ENCODE measurements at regions not wholly inside any gene's neighbourhood (a gene's known extent, or its start where the extent isn't known, plus 50 kb on each side); places are given as distances from the start of the nearest gene placed in this dataset.

GRCh38 chr18:68354176-68354575 is 360.7 kb downstream of the TMX3 start (continued):
- TF ChIP-seq TBP (IDR thresholded peaks at IDR 0.05; ENCODE audit: low read depth, low read length) (no peak), NRF1 (IDR thresholded peaks at IDR 0.05; ENCODE audit: low read depth, low read length) (no peak), BACH1 (IDR thresholded peaks at IDR 0.05; ENCODE audit: low read length) (no peak), ZNF274 (IDR thresholded peaks at IDR 0.05; ENCODE audit: borderline replicate concordance, extremely low read depth, low read length) (no peak)
